HepG2 (cell line): ENCODE measurements at regions not wholly inside any gene's neighbourhood (a gene's known extent, or its start where the extent isn't known, plus 50 kb on each side); places are given as distances from the start of the nearest gene placed in this dataset.

Experiments used
- ATAC-seq: fragments of 200-7000 bp; cut with Tn5 transposase; 3 replicates; pipeline ENCODE4 v1.9.1; 2020; ENCODE audit warnings: mild to moderate bottlenecking, moderate library complexity
- BruUV-seq: library from RNA; stranded (reverse); fragments of 400-500 nt; replicated peaks from 2 replicates; lab custom pipeline; 2021; lab: Mats Ljungman, UMichigan
- CTCF ChIA-PET: fragments of 300-600 bp; formaldehyde crosslinking; extraction: SDS; loops from one replicate; lab custom pipeline; 2021; ENCODE audit warnings: low total read pairs, inconsistent platforms, low intra/inter-chr PET ratio; lab: Yijun Ruan, JAX
- POLR2A ChIA-PET: fragments of 350-600 bp; sonication (Branson Sonifier 250); formaldehyde crosslinking; loops from one replicate; lab custom pipeline; 2020; ENCODE audit warnings: antibody characterized with exemption, inconsistent platforms; lab: Yijun Ruan, JAX
- DNase-seq: peaks from one replicate; pipeline ENCODE4 v3.0.0-alpha.2; 2015; ENCODE audit warnings: low spot score
- FAIRE-seq: peaks from 3 replicates; lab custom pipeline; 2011; peaks lifted over from hg19 to GRCh38; lab: Jason Lieb, UNC
- H2AFZ ChIP-seq: one replicate; pipeline ENCODE4 v1.6.1; 2011; ENCODE audit warnings: low read length, inconsistent platforms
- H3K27ac ChIP-seq: fragments of 300-600 bp; 3 replicates; pipeline ENCODE4 v1.8.0; 2011; ENCODE audit warnings: mixed run types, mild to moderate bottlenecking, mixed read lengths, low read length, inconsistent platforms; ENCODE audit not compliant: insufficient read depth; ENCODE audit errors: extremely low read length
- H3K27me3 ChIP-seq, 2 experiments: fragments of 200-600 bp in 1 of 2; 2 replicates in 1 of 2; 3 replicates in 1 of 2; pipeline versions ENCODE4 v1.6.0 to v1.8.0; 2011; ENCODE audit warnings: low read length in 2 of 2, mild to moderate bottlenecking in 2 of 2, moderate library complexity in 2 of 2, inconsistent platforms in 1 of 2; ENCODE audit not compliant: insufficient read depth in 2 of 2, control insufficient read depth in 1 of 2
- H3K36me3 ChIP-seq, 2 experiments: fragments of 200-600 bp in 1 of 2; replicated peaks in 1 of 2; 2 replicates in 1 of 2; 3 replicates in 1 of 2; pipeline versions ENCODE4 v1.5.1 to v1.8.0; 2011; ENCODE audit warnings: low read length in 2 of 2, inconsistent platforms in 1 of 2; ENCODE audit not compliant: insufficient read depth in 2 of 2, control insufficient read depth in 1 of 2
- H3K4me1 ChIP-seq: 2 replicates; pipeline ENCODE4 v1.5.1; 2012; ENCODE audit warnings: low read length, inconsistent platforms; ENCODE audit not compliant: insufficient read depth
- H3K4me2 ChIP-seq: 2 replicates; pipeline ENCODE4 v1.6.0; 2011; ENCODE audit warnings: low read depth, low read length, inconsistent platforms
- H3K4me3 ChIP-seq, 3 experiments: fragments of 200-600 bp in 1 of 3; sonication (generic), shearing (Covaris generic) in 1 of 3; replicated peaks in 1 of 3; 2 replicates each; pipeline ENCODE4 v1.5.1; 2011 to 2016; ENCODE audit warnings: low read length in 3 of 3, inconsistent platforms in 2 of 3, low read depth in 2 of 3, mild to moderate bottlenecking in 2 of 3, control low read depth in 1 of 3, mixed read lengths in 1 of 3; ENCODE audit not compliant: insufficient read depth in 1 of 3
- H3K79me2 ChIP-seq: one replicate; pipeline ENCODE4 v1.6.1; 2011; ENCODE audit warnings: low read length, inconsistent platforms; ENCODE audit not compliant: insufficient read depth
- H3K9ac ChIP-seq: 2 replicates; pipeline ENCODE4 v1.6.0; 2011; ENCODE audit warnings: mild to moderate bottlenecking, low read depth, low read length, inconsistent platforms; ENCODE audit not compliant: insufficient read depth
- H3K9me3 ChIP-seq: 2 replicates; pipeline ENCODE4 v1.5.1; 2012; ENCODE audit warnings: mild to moderate bottlenecking, low read length
- H4K20me1 ChIP-seq: 2 replicates; pipeline ENCODE4 v1.6.0; 2011; ENCODE audit warnings: inconsistent platforms, mild to moderate bottlenecking, low read length, moderate library complexity; ENCODE audit not compliant: insufficient read depth
- ARHGAP35 ChIP-seq: sonication (generic); formaldehyde crosslinking; IDR thresholded peaks from 2 replicates; pipeline ENCODE4 v1.9.0; 2022; ENCODE audit warnings: mild to moderate bottlenecking, inconsistent platforms, moderate library complexity, missing genetic modification reagents, borderline replicate concordance
- BRD4 ChIP-seq: sonication (generic); formaldehyde crosslinking; IDR thresholded peaks from 2 replicates; pipeline ENCODE4 v1.4.0; 2020; ENCODE audit warnings: missing genetic modification reagents
- CREBL2 ChIP-seq: sonication (generic); formaldehyde crosslinking; IDR thresholded peaks from 2 replicates; pipeline ENCODE4 v1.8.1; 2023; ENCODE audit warnings: missing genetic modification reagents, mild to moderate bottlenecking, borderline replicate concordance
- KIAA2018 ChIP-seq: sonication (generic); formaldehyde crosslinking; IDR thresholded peaks from 2 replicates; pipeline ENCODE4 v1.5.0; 2020; ENCODE audit warnings: mild to moderate bottlenecking, missing genetic modification reagents, borderline replicate concordance
- SNRNP70 ChIP-seq: fragments of 200-400 bp; formaldehyde crosslinking; IDR thresholded peaks from 2 replicates; pipeline ENCODE4 v1.6.1; 2017; ENCODE audit warnings: mild to moderate bottlenecking, low read depth, low read length, moderate library complexity
- SRSF4 ChIP-seq: fragments of 200-400 bp; formaldehyde crosslinking; IDR thresholded peaks from one replicate; pipeline ENCODE4 v1.6.1; 2018; ENCODE audit warnings: mild to moderate bottlenecking, low read depth, low read length, moderate library complexity; ENCODE audit not compliant: poor library complexity, severe bottlenecking
- TCF7L2 ChIP-seq: IDR thresholded peaks from 2 replicates; pipeline ENCODE4 v1.6.1; 2011; ENCODE audit warnings: mild to moderate bottlenecking, low read depth, low read length, moderate library complexity
- ZNF180 ChIP-seq: sonication (generic); formaldehyde crosslinking; IDR thresholded peaks from 2 replicates; pipeline ENCODE4 v1.4.0; 2020; ENCODE audit warnings: low read depth, missing genetic modification reagents, borderline replicate concordance
- WGBS: methylation state at CpG from one replicate; pipeline ENCODE4 v1.1.6; 2017; ENCODE audit warnings: low lambda C conversion rate; 5-methylcytosine and 5-hydroxymethylcytosine counted together
- in situ Hi-C: cut with HindIII; loops from 2 replicates; pipeline ENCODE4 v1.10.0; 2017; ENCODE audit warnings: low pct_unique_long_range_greater_than_20kb; ENCODE audit not compliant: extremely low pct_ligation_motif_present
- intact Hi-C: fragments of 100-400 bp; cut with micrococcal nuclease; formaldehyde crosslinking; loops from one replicate; pipeline ENCODE4 v1.10.0; 2022; ENCODE audit not compliant: unreplicated experiment

- CTCF ChIA-PET, result no interaction called here
- H3K79me2 ChIP-seq, result no peaks in the 10 kb centered on the region
- in situ Hi-C loops, result no loop called here
- TF ChIP-seq CREBL2 (CRISPR knock-in tag) (no peak), ZNF180 (no peak), ARHGAP35 (CRISPR knock-in tag) (no peak), TCF7L2 (no peak), SRSF4 (no peak), BRD4 (CRISPR knock-in tag) (no peak), KIAA2018 (no peak), SNRNP70 (no peak)
- peaks cover 4% of the 10 kb centered on the region for H3K4me1 ChIP-seq
- no peak overlapping the region for H3K9ac ChIP-seq
- H3K36me3 ChIP-seq, result no peaks in the 10 kb centered on the region
- no peak overlapping the region for H3K4me2 ChIP-seq
- BruUV-seq, result no TSS peak
- no peak for DNase-seq
- H3K27ac ChIP-seq, result no peak overlapping the region
- no peaks in the 10 kb centered on the region for H3K9me3 ChIP-seq
- no peak for ATAC-seq
- H4K20me1 ChIP-seq, result no peaks in the 10 kb centered on the region
- no peak overlapping the region for H3K4me3 ChIP-seq
- POLR2A ChIA-PET, result no interaction called here
- H3K27me3 ChIP-seq, result no peaks in the 10 kb centered on the region
- 74% methylated on average over 5 of the region's 5 CpGs for WGBS
- FAIRE-seq, result no peak
- H2AFZ ChIP-seq, result no peak overlapping the region
- intact Hi-C loops, result no loop called here
These were observed 667.4 kb upstream of the NRP1 start for GRCh38 chr10:34001831-34002230.
